ENCODE measurements at regions not wholly inside any gene's neighbourhood (a gene's known extent, or its start where the extent isn't known, plus 50 kb on each side); places are given as distances from the start of the nearest gene placed in this dataset.

DNA sequence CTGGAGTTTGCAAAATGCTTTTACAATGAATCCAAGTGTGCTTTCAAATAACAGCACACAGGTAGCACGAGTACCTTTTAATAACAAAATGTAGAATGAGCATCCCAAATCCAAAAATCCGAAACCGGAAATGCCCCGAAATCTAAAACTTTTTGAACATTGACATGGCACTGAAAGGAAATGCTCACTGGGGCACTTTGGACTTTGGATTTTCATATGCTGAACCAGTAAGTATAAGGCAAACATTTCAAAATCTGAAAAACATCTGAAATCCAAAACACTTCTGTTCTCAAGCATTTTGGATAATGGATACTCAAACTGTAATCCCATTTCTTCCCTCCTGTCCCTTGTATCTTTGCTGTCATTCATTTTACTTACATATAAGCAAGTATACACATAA lies 50.1 kb downstream of the GCNT4 start:
- TF ChIP-seq, protein P1, sequence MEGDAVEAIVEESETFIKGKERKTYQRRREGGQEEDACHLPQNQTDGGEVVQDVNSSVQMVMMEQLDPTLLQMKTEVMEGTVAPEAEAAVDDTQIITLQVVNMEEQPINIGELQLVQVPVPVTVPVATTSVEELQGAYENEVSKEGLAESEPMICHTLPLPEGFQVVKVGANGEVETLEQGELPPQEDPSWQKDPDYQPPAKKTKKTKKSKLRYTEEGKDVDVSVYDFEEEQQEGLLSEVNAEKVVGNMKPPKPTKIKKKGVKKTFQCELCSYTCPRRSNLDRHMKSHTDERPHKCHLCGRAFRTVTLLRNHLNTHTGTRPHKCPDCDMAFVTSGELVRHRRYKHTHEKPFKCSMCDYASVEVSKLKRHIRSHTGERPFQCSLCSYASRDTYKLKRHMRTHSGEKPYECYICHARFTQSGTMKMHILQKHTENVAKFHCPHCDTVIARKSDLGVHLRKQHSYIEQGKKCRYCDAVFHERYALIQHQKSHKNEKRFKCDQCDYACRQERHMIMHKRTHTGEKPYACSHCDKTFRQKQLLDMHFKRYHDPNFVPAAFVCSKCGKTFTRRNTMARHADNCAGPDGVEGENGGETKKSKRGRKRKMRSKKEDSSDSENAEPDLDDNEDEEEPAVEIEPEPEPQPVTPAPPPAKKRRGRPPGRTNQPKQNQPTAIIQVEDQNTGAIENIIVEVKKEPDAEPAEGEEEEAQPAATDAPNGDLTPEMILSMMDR (IDR thresholded peaks at IDR 0.05; ENCODE audit: insufficient read depth, low read length, poor library complexity, severe bottlenecking), result no peak
- TF ChIP-seq EZH2phosphoT487 (conservative IDR thresholded peaks at IDR 0.05; ENCODE audit: low read length), result no peak
- H3K4me3 ChIP-seq (ENCODE audit: insufficient read depth, low read length, poor library complexity, severe bottlenecking), result no peak overlapping the region

DNA sequence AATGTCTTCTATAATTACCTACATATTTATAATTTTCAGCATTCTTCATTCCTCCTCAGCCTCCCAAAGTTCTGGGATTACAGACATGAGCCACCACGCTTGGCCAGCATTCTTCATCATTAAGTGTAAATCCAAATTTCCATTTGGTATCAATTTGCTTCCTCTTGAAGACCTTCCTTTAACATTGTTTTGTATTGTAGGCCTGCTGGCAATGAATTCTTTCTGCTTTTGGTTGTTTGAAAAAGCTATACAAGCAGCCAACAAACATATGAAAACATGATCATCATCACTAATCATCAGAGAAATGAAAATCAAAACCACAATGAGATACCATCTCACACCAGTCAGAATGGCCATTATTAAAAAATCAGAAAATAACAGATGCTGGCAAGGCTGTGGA lies 56.4 kb downstream of the GCNT4 start:
- no peaks in the 10 kb centered on the region for H3K9me2 ChIP-seq (replicated peaks; ENCODE audit: insufficient read depth, low read length)
- no peak overlapping the region for H3K4me3 ChIP-seq (ENCODE audit: insufficient read depth, low read length, poor library complexity, severe bottlenecking)
- H3K27me3 ChIP-seq (ENCODE audit: low read length), result no peaks in the 10 kb centered on the region
- H3K79me2 ChIP-seq (ENCODE audit: insufficient read depth, low read length), result no peaks in the 10 kb centered on the region
- no peak overlapping the region for H3K27ac ChIP-seq (ENCODE audit: low read depth, low read length)
- TF ChIP-seq, protein P1 (IDR thresholded peaks at IDR 0.05; ENCODE audit: insufficient read depth, low read length, poor library complexity, severe bottlenecking), result no peak
- no peak for TF ChIP-seq EZH2phosphoT487 (conservative IDR thresholded peaks at IDR 0.05; ENCODE audit: low read length)
- H3F3A ChIP-seq (ENCODE audit: insufficient read depth), result no peaks in the 10 kb centered on the region
- no peaks in the 10 kb centered on the region for H3K9me3 ChIP-seq (ENCODE audit: insufficient read depth, low read length)
- no peak overlapping the region for H3K9ac ChIP-seq (ENCODE audit: low read length)
- no peak overlapping the region for H2AFZ ChIP-seq (ENCODE audit: low read depth, low read length, severe bottlenecking)
- no peaks in the 10 kb centered on the region for H4K20me1 ChIP-seq (ENCODE audit: low read depth, low read length)
- H3K36me3 ChIP-seq (ENCODE audit: low read length), result no peaks in the 10 kb centered on the region
- H3K4me2 ChIP-seq (ENCODE audit: low read depth, low read length, poor library complexity, severe bottlenecking), result no peak overlapping the region

More for the DNA sequence above, 50.1 kb downstream of the GCNT4 start:
- Histone ChIP-seq H3K79me2 (ENCODE audit: insufficient read depth, low read length) (no peaks in the 10 kb centered on the region), H3K9me2 (replicated peaks; ENCODE audit: insufficient read depth, low read length) (no peaks in the 10 kb centered on the region), H3K27ac (ENCODE audit: low read depth, low read length) (no peak overlapping the region), H4K20me1 (ENCODE audit: low read depth, low read length) (no peaks in the 10 kb centered on the region), H3K36me3 (ENCODE audit: low read length) (no peaks in the 10 kb centered on the region), H3K9me3 (ENCODE audit: insufficient read depth, low read length) (no peaks in the 10 kb centered on the region; the same call in 1 of the 2 replicates), H3K27me3 (ENCODE audit: low read length) (no peaks in the 10 kb centered on the region), H2AFZ (ENCODE audit: low read depth, low read length, severe bottlenecking) (no peak overlapping the region), H3K9ac (ENCODE audit: low read length) (no peak overlapping the region), H3F3A (ENCODE audit: insufficient read depth) (no peaks in the 10 kb centered on the region), H3K4me2 (ENCODE audit: low read depth, low read length, poor library complexity, severe bottlenecking) (no peak overlapping the region)

DNA sequence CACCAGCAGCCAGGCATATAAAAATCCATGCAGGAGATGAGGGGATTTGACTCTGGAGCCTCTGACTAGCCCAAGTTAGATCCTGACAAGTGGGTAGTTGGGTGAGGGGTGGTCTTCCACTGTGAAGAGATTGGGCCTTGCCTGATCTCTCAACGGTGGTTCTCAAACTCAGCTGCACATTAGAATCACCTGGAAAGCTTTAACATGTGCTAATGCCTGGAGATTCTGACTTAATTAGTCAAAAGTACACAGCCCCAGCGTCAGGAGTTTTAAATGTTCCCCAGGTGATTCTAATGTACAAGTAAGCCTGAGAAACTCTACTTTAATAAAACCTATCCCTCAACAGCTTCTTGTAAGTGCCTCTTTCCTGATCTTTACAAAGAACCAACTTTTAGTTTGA lies 57.5 kb downstream of the GCNT4 start:
- H3K27ac ChIP-seq (ENCODE audit: low read depth, low read length), result no peak overlapping the region
- H4K20me1 ChIP-seq (ENCODE audit: low read depth, low read length), result no peaks in the 10 kb centered on the region
- H3F3A ChIP-seq (ENCODE audit: insufficient read depth), result no peaks in the 10 kb centered on the region
- H3K9ac ChIP-seq (ENCODE audit: low read length), result no peak overlapping the region
- no peaks in the 10 kb centered on the region for H3K36me3 ChIP-seq (ENCODE audit: low read length)
- H3K9me3 ChIP-seq (ENCODE audit: insufficient read depth, low read length), result no peaks in the 10 kb centered on the region
- H2AFZ ChIP-seq (ENCODE audit: low read depth, low read length, severe bottlenecking), result no peak overlapping the region
- H3K27me3 ChIP-seq (ENCODE audit: low read length), result no peaks in the 10 kb centered on the region
- TF ChIP-seq, protein P1 (IDR thresholded peaks at IDR 0.05; ENCODE audit: insufficient read depth, low read length, poor library complexity, severe bottlenecking), result no peak
- no peak for TF ChIP-seq EZH2phosphoT487 (conservative IDR thresholded peaks at IDR 0.05; ENCODE audit: low read length)
- no peak overlapping the region for H3K4me3 ChIP-seq (ENCODE audit: insufficient read depth, low read length, poor library complexity, severe bottlenecking)
- no peaks in the 10 kb centered on the region for H3K9me2 ChIP-seq (replicated peaks; ENCODE audit: insufficient read depth, low read length)
- no peaks in the 10 kb centered on the region for H3K79me2 ChIP-seq (ENCODE audit: insufficient read depth, low read length)
- H3K4me2 ChIP-seq (ENCODE audit: low read depth, low read length, poor library complexity, severe bottlenecking), result no peak overlapping the region
